ENCODE measurements at regions not wholly inside any gene's neighbourhood (a gene's known extent, or its start where the extent isn't known, plus 50 kb on each side); places are given as distances from the start of the nearest gene placed in this dataset.

- no peak for DNase-seq (ENCODE audit: low spot score)
Measured at GRCh38 chr14:53610947-53611346, 345.7 kb downstream of the BMP4 start.

- no peak for DNase-seq (ENCODE audit: low spot score)
Measured at GRCh38 chr14:53609009-53609408, 347.6 kb downstream of the BMP4 start.

GRCh38 chr14:53608369-53608768 is 348.3 kb downstream of the BMP4 start:
- DNase-seq (ENCODE audit: low spot score): no peak

DNA sequence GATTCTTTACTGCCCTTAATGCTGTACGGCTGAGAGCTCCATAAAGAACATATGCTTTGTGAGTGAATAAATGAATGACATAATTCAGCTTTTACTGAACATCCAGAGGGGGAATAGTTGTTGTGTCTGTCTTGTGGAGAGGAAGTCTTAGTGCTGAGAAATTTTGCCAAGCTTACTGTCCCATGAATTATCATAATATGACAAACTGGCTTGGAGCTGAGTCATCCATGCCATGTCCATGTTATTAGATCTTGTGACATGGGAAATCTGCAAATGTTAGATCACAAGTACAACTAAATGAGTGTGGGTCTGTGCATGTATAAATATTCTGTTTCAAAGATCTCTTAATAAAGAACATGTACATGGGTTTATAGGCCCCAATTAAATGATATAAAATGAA is 350.4 kb downstream of the BMP4 start:
- DNase-seq (ENCODE audit: low spot score): no peak

GRCh38 chr14:53605562-53605961 is 351.1 kb downstream of the BMP4 start:
- DNase-seq (ENCODE audit: low spot score): no peak

GRCh38 chr14:53603994-53604393 is 352.6 kb downstream of the BMP4 start:
- no peak for DNase-seq (ENCODE audit: low spot score)

GRCh38 chr14:53601409-53601808 is 355.2 kb downstream of the BMP4 start:
- DNase-seq (ENCODE audit: low spot score): no peak

- DNase-seq (ENCODE audit: low spot score): no peak
Measured at GRCh38 chr14:53599221-53599945, 357.2 kb downstream of the BMP4 start.

DNA sequence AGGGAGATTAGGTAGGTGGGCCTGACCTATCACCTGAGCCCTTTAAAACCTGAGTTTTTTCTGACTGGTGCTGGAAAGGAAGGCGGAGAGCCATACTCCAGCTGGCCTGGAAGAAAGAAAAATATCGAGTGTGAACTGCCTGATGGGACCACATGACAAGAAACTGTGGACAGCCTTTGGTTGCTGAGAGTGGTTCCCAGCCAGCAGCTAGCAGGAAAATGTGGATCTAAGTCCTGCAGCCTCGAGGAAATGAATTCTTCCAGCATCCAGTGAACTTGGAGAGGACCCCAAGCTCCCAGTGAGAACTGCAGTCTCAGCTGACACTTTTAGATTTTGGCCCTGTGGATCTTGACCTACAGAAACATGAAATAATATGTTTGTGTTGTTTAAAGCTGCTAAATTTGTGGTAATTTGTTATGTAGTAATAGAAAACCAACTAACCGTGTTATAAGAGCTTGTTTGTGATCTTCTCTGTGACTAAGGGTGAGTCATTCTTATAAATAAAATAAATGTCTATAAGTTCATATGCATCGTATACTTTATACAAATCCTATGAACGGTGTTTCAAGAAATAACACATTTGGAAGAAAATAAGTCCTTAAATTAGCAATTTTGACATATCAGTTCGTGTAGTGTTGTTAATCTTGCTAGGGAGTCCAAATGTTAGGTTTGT is 359.6 kb downstream of the BMP4 start:
- DNase-seq (ENCODE audit: low spot score): no peak

GRCh38 chr14:53591816-53592215 is 364.8 kb downstream of the BMP4 start:
- no peak for DNase-seq (ENCODE audit: low spot score)

DNA sequence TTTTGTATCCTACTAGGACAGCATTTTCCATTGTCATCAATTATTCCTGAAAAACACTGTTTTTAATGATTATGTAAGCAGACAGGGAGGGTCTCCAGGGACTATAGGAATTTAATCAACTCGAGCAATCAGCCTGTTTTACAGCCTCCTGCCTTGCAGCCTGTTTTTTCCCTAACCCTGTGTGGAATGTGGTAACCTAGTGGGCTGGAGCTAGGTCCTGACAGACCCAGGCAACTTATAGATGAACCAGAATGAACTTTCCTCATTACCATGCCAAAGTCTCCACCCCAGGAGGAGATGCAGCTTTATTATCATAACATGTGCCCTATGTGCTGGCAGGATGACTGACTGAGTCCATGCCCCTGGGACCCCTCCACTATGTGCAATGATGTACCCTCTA is 375.1 kb downstream of the BMP4 start:
- DNase-seq (ENCODE audit: low spot score): no peak

DNA sequence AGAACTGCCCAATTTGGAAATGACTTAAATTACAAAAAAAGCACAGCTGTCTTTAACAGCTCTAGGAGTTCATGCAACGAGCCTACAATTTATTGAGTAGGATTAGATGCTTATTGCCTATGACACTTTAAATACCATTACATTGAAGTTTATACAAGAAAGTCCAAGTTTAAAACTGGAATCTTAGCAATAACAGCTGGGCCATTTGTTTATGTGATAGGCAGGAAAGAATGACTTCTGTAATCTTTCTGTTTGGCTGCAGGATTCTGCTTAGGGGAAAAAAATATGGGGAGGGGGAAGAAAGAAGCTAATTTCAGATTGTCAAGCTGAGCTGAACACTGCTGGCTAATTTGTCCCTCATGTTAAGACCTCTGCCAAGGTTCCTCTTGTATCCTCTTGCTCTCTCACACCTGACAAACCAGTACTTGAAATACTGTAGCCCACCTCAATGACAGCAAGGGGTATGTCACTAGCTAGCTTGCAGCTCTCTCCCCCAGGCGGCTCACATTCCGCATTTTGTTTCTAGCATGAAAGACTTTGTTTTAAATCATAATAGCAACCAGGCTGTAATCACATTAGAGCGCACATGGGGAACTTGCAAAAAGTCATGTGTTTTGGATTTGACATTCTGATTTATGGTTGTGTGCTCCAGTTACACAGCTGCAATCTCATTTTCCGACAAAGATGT is 384.8 kb downstream of the BMP4 start:
- no peak for DNase-seq (ENCODE audit: low spot score)

DNA sequence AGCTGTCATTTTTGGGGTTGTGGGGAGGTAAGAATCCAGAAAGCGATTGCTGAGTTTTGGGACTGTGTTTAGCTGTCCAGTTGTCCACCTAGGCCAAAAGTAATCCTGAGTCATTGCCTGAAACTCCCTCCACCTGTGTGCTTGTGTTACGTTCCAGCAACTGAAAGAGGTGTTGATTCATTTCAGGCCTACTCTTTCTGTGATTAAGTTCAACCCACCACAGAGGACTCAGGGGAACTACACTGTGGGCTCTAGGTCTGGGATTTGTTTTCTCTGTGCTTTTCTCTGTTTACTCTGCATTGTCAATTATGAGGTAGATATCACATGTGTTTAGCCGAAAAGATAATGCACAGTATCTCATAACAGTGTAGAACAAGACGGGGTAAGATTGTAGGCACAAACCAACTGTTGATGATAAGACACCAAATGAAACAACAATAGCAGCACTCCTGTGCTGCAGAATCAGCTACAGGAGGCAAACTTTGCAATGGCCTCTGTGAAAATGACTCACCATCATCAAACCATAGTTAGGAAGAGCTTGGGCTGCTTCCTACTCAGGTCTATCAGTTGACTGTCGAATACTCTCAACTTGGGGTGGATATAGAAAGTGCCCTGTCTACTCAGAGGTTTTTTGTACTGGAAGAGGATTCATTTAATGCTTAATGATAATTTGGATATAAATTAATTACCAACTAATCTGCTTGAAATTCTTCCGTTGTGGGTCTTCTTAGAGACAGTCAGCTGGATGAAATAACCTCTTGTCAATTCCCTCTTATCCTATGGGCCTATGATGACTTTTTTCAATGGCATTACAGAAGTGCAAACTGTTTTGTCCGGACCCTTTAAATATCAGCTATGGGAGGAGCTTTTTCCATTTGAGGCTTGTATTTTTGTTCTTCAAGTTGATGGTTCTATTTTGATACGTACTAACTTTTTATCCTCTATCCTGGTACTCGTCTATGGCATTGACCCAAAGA is 385.9 kb downstream of the BMP4 start:
- DNase-seq (ENCODE audit: low spot score): no peak

DNA sequence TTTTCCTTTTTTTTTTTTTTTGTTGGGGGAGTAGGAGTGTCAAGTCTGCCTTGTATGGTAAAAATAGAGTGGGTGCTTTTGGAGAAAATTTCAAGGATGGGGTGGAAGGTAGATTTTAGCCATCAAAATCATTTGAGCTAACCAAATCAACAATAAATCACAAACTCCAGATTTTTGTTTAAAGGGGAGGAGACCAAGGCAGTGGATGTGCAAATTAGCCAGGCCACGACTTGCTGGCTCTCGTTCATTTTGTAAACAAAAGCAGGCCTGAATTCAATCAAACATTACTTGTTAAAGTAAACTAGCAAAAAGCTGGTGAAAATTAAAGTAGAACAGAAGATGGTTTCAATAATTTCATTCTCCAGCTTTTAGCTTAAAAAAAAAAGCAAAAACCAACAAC is 387.2 kb downstream of the BMP4 start:
- no peak for DNase-seq (ENCODE audit: low spot score)

DNA sequence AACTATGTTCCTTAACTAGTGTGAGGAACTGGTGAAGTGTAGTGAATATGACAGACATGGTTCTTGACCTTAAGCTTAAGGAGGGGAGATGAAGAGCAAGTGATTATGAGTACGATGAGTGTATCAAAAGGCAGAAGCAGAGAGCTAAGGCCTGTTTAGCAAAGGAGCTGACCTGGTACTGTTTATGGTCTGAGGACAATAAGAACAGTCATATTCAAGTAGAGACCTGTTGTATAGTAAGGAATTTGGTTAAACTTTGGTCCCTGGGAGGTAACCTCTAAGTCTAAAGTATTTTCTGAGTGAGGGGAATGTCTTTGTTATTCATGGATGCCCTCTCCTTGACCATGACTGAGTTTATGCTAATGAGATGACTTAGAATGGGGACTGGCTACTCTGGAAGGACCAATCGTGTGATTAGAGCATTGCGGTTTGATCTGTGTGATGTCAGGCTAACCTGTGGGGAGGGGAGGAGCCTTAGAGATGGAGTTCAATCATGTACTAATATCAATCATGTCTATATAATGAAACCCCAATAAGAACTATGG is 389.3 kb downstream of the BMP4 start:
- no peak for DNase-seq (ENCODE audit: low spot score)

- DNase-seq (ENCODE audit: low spot score): no peak
Measured at GRCh38 chr14:53564870-53565269, 391.8 kb downstream of the BMP4 start.

- DNase-seq (ENCODE audit: low spot score): no peak
Measured at GRCh38 chr14:53563628-53564027, 393.0 kb downstream of the BMP4 start.

- DNase-seq (ENCODE audit: low spot score): no peak
Measured at GRCh38 chr14:53553221-53553620, 400.1 kb upstream of the DDHD1 start.

GRCh38 chr14:53551862-53552261 is 398.7 kb upstream of the DDHD1 start:
- DNase-seq (ENCODE audit: low spot score): no peak

GRCh38 chr14:53550776-53551175 is 397.7 kb upstream of the DDHD1 start:
- DNase-seq (ENCODE audit: low spot score): no peak

- DNase-seq (ENCODE audit: low spot score): no peak
Measured at GRCh38 chr14:53549956-53550355, 396.8 kb upstream of the DDHD1 start.

DNA sequence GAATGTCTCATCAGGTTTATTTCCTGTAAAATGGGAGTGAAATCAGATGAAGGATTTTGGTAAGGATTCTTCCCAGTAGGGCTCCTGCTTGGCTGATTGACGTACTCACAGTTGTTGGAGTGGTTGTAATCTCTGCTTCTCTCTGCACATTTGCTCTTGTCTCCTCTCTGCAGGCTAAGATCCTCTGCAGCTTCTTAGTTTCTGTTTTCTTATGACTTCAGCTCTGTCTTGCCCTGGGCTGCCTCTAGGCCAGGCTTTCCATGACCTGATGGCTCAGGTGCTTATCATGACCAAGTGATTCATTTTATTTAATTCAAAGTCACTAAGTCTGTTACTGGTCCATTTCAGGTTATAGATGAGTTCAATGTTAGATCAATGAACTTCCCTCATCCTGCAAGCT is 394.5 kb upstream of the DDHD1 start:
- DNase-seq (ENCODE audit: low spot score): no peak

All from putamen (tissue), 1 donor.